Epidermal melanocyte (primary cell): ENCODE measurements at regions not wholly inside any gene's neighbourhood (a gene's known extent, or its start where the extent isn't known, plus 50 kb on each side); places are given as distances from the start of the nearest gene placed in this dataset.

Experiments used
- DNase-seq: peaks from one replicate; pipeline ENCODE4 v3.0.0; 2011; ENCODE audit warnings: low spot score; ENCODE audit not compliant: insufficient read length

DNA sequence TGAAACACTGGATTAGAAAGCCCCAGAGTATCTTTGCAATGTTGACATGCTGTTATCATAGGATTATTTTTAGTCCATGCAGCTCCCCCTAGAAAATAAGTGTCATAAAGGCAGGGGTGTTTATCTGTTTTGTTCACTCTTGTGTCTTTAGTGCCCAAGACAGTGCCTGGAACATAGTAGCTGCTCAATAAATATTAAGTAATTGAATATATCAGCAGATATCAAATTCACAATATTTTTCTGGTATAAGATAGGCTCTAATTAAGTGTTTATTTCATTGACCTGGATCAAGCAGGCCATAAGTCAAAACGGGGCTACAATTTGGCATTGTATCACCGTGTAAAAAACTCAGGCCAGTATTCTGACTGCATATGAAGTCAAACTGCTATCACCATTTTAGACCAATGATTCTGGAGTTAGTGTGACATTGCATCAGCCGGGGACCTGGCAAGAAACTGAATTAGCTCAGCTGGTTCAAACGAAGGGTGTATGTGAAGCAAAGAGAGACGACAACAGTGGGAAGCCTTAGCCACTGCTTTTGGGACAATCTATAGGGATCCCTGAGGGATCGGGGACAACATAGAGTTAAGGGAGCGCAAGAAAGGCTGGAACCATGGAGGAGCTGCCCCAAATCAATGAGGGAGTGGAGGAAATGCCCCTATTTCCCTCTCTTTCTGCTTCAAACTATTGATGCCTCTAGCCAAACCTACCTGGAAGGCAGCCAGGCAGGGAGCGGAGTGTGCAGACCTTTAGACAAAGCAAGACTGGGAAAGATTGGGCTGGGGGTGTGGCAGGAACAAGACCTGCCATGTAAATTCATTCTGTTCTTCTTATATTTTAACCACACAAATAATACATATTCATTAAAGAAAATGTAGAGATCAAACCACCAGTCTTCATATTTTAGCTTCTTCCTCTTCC, 112.2 kb downstream of the PLEKHG1 start:
- DNase-seq, result no peak

DNA sequence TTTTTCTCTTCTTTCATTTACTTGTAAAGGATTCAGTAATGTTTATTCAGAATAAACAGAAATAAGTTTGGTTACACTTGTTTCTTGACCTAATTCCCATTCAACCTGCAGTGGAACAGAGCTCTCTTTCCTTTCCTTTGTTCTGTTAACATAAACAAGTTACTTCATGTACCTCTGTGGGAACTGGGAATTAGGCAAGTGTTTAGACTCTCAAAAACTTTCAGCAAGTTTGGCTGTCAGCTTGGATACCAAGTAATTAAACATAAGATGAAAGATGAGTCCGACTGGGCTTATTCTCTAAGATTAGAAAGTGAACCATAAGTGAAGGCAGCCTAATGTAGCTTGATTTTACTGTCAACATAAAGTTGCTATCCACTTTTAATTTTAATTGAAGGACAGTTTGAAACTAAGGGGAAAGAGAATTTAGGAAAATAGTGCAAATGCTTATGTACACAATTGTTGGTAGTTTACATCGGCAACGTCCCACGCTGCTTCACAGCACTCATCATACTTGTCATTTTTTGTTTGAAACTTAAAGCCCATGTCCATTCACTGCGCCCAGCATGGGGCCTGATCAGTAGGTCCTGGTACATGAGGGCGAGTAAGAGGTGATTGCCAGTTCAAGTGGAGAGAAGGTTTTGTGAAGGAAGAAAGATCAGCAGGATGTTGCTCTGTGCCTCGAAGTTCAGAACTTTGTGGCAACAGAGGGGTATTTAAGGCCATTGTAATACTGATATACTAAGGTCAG, 113.0 kb downstream of the PLEKHG1 start:
- no peak for DNase-seq

GRCh38 chr6:150713487-150713886, 113.8 kb downstream of the PLEKHG1 start:
- no peak for DNase-seq

GRCh38 chr6:150713931-150714330, 114.2 kb downstream of the PLEKHG1 start:
- DNase-seq, result no peak

- no peak for DNase-seq
These were observed 115.4 kb downstream of the PLEKHG1 start for GRCh38 chr6:150715133-150715532.

- DNase-seq, result no peak
These were observed 117.7 kb downstream of the PLEKHG1 start for GRCh38 chr6:150717419-150717818.

DNA sequence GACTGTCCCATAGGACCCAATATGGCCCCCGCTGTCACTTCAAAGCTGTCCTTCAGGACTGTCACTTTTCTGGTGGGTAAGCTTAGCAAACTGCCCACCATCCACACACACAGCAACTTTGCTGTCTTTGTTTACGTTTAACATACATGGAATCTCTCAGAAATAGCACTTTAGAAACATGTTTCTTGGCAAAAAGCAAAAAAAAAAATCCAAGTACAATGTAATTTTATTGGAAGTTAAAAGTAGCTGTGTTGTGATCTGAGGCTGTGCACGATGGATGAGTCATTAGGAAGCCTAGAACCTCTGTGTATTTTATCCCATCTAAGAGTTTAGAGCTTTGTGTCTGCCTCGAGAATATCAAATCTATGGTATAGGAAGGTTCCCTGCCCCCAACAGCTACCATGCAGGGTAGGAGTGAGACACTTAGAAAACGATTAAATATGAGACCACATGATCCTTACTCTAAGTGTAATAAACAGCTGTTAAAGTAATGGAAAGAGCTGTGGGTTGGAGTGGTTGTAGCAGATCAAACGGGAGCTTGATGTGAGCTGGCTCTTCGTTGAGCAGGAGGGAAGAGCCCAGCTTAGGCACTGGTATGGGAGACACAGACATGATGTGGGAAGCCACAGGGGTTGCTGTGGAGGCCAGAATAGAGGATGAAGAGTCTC, 119.5 kb downstream of the PLEKHG1 start:
- no peak for DNase-seq

GRCh38 chr6:150719831-150720230, 120.1 kb downstream of the PLEKHG1 start:
- DNase-seq, result no peak

- no peak for DNase-seq
These were observed 121.1 kb downstream of the PLEKHG1 start for GRCh38 chr6:150720774-150721233.

- no peak for DNase-seq
These were observed 122.0 kb downstream of the PLEKHG1 start for GRCh38 chr6:150721418-150722266.

DNA sequence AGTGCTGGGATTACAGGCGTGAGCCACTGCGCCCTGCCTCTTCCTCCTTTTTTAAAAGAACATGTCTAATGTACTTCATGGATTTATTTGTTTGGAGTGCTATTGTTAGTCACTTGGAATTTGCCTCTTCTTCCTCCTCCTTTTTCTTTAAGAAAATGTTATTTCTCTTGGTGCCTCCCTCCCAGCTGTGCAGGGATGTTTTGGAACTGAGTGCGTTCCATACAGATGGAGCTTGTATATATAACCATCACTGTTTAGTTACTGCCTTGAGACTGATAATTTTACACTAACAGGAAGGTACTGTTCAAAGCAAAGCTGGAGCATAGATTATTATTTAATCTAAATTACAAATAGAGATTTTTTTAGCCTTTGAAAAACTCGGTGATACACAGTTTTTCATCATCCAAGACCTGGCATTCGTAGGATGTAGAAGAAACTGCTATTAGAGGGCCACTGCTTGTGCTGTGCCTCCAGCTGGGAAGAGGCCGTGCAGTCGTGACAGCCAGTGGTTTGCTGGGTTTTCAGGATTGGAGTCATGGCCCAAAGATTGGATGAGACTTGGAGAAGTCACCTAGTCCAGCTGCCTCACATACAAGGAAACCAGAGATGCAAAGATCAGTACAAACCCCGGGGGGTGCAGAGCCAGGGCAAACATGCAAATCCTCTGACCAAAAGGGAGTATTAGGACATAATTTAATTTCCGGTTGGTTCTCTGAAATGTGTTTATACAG, 123.1 kb downstream of the PLEKHG1 start:
- DNase-seq, result no peak

DNA sequence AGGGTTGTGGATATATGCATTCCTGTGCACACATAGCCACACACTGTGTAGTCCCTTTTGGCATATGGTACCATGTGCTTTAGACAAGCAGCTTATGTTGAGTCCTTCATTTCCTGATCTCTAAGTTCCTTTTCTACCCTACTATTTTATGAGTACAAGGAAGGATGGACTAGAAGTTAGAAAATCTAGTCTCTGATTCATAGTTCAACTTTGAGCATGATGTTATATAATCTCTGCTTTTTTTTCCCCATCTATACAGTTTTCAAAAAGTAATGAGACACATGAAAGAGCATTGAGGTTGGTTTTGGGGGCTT, 123.6 kb downstream of the PLEKHG1 start:
- DNase-seq, result no peak

DNA sequence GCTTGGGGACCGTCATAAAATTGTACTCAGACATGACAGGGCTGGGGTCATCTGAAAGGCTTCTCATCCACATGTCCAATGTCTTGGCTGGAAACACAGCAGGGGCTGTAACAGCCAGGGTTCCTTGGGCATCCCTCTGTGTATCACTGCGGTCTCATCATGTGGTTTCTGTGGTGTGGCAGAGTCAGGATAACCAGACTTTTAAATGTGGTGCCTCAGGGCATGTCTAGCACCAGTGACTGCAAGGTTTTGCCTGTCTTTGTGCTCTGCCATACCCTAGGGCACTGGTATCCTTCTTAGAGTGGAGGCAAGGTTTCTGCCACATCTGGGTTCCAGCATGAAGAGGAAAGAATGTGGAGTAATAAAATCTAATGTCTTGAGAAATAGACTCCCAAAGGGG, 124.2 kb downstream of the PLEKHG1 start:
- DNase-seq, result peak; percentile 76

- DNase-seq, result no peak
These were observed 126.1 kb downstream of the PLEKHG1 start for GRCh38 chr6:150725795-150726194.

DNA sequence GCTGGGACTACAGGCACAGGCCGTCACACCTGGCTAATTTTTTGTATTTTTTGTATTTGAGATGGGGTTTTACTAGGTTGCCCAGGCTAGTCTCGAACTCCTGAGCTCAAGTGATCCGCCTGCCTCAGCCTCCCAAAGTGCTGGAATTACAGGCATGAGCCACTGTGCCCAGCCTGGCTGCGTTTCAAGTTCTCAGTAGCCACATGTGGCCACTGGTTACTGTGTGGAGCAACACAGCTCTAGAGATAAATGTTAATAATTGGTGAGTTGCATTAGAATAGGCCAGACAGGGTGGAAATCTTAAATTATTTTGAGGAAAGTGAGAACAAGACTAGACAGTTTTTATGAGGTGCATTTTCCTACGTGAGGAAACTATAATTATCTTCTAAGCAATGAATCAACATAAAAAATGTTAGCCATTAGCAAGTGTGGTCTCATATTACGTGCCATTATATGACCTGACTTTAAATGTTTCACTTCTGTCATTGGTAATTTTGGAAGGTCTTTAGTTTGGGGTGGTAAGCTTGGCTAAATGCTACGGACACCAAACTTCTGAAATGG, 129.6 kb downstream of the PLEKHG1 start:
- DNase-seq, result no peak

- DNase-seq, result no peak
These were observed 131.2 kb downstream of the PLEKHG1 start for GRCh38 chr6:150730801-150731457.

DNA sequence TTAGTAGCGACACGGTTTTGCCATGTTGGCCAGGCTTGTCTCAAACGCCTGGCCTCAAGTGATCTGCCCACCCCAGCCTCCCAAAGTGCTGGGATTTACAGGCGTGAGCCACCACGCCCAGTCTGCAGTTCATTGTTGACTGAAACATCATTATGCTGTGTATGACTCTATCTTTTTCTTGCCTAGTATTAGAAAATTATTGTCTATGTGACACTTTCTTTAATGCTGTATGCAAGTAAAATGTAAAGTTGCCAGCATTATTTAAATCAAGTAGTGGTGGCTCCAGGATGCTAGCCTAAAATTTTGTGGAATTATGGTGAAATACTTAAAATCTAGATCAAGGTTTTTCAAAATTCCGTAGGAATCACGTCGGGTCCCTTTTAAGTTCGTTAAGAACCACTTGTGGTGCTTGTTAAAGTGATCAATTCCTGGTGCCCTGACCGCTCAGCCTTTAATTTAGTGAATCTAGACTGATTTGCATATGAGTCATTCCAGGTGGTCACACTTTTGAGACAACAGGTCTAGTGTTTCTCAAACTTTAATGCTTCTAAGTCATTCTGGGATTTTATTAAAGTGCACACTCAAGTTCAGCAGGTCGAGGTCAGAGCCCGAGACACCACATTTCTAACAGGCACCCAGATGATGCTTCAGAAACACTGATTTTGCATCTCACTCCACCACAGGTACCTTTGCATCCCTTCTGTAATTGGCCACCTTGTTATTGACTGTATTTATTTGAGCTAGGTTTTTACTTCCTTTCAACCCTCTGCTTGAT, 132.6 kb upstream of the MTHFD1L start:
- DNase-seq, result no peak

DNA sequence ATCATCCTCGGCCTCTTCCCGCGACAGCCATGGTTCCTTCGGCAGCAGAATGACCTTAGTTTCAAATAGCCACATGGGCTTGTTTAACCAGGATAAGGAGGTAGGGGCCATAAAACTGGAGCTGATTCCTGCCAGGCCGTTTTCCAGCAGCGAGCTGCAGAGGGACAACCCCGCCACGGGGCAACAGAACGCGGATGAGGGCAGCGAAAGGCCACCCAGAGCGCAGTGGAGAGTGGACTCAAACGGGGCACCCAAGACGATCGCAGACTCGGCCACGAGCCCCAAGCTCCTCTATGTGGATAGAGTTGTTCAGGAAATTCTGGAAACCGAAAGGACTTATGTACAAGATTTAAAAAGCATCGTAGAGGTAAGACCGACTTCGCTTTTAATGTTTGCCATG, 131.8 kb upstream of the MTHFD1L start:
- no peak for DNase-seq

DNA sequence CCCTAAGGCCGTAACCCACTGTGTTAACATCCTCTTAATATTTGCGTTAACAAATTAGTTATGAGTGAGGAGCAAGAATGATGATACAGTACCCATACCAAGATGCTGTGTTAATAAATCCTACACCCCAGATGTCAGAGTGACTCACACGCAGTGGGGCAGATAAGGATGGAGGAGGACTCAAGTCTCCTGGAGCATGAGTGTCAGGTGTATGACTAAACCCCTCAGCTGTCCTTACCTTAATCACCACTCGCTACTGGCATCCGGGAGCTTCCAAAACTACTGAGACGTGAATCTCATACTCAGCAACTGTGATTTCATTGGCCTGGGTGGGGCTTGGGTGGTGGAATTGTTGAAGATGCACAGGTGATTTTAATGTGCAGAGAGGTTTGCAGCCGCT, 131.3 kb upstream of the MTHFD1L start:
- no peak for DNase-seq
